Gastrocnemius medialis (tissue), 4 donors: ENCODE measurements at regions not wholly inside any gene's neighbourhood (a gene's known extent, or its start where the extent isn't known, plus 50 kb on each side); places are given as distances from the start of the nearest gene placed in this dataset.
"Not testable (repeated sequence)": the region's sequence is repeated elsewhere in the genome, so short reads cannot be mapped to it uniquely, and the experiment has no call there.

Source experiments
- ATAC-seq, 2 donors: fragments of 150-250 bp; one replicate each; pipeline ENCODE4 v1.9.1; 2016
- DNase-seq, 2 donors: peaks; one replicate each; pipeline ENCODE4 v3.0.0-alpha.2; 2019
- H3K27ac ChIP-seq, 4 donors: fragments of 200-600 bp; sonication (generic); 1 replicate in 1 of 4; 2 replicates in 3 of 4; pipeline ENCODE4 v1.5.1; 2016 to 2018; ENCODE audit warnings: mild to moderate bottlenecking in 2 of 4, moderate library complexity in 1 of 4
- H3K27me3 ChIP-seq, 3 donors: fragments of 200-600 bp; sonication (generic) in 2 of 3; 1 replicate in 1 of 3; 2 replicates in 2 of 3; pipeline versions ENCODE4 v1.5.1 to v1.6.0; 2016 to 2019; ENCODE audit warnings: mild to moderate bottlenecking in 1 of 3, moderate library complexity in 1 of 3
- H3K36me3 ChIP-seq, 2 donors: fragments of 200-600 bp; sonication (generic) in 1 of 2; one replicate each; pipeline ENCODE4 v1.5.1; 2017 to 2018
- H3K4me1 ChIP-seq, 2 donors: fragments of 200-600 bp; sonication (generic) in 1 of 2; one replicate each; pipeline ENCODE4 v1.5.1; 2016 to 2017; ENCODE audit warnings: mild to moderate bottlenecking in 2 of 2
- H3K4me3 ChIP-seq, 4 donors: fragments of 200-600 bp; sonication (generic) in 3 of 4; 1 replicate in 1 of 4; 2 replicates in 3 of 4; pipeline ENCODE4 v1.5.1; 2016 to 2019; ENCODE audit warnings: mild to moderate bottlenecking in 2 of 4
- H3K9me3 ChIP-seq, 3 donors: fragments of 200-600 bp; sonication (generic) in 2 of 3; 1 replicate in 1 of 3; 2 replicates in 2 of 3; pipeline ENCODE4 v1.5.1; 2016 to 2019
- POLR2A ChIP-seq, 2 donors: fragments of 450-650 bp; IDR thresholded peaks; one replicate each; pipeline ENCODE4 v1.6.1; 2017; ENCODE audit warnings: antibody characterized with exemption in 2 of 2, mild to moderate bottlenecking in 2 of 2, moderate library complexity in 2 of 2
- in situ Hi-C, 4 donors: fragments of 200-750 bp; cut with MboI; loops; one replicate each; pipeline versions ENCODE4 v1.15.0 to v1.8.0; 2017; ENCODE audit warnings: low sequenced_read_pairs in 4 of 4
- intact Hi-C: fragments of 100-400 bp; cut with DNase I; formaldehyde crosslinking; loops from one replicate; pipeline ENCODE4 v1.15.1; 2023; ENCODE audit warnings: low total_unique reads
- TF ChIP-seq, protein P1 (sequence below), 5 experiments: fragments of 450-650 bp in 3 of 5; fragments of 200-600 bp in 2 of 5; sonication (generic) in 2 of 5; IDR thresholded peaks in 4 of 5; conservative IDR thresholded peaks in 1 of 5; 1 replicate in 4 of 5; 2 replicates in 1 of 5; pipeline ENCODE4 v1.5.1; 2016 to 2019; ENCODE audit warnings: antibody characterized with exemption in 5 of 5, mild to moderate bottlenecking in 3 of 5, moderate library complexity in 3 of 5

DNA sequence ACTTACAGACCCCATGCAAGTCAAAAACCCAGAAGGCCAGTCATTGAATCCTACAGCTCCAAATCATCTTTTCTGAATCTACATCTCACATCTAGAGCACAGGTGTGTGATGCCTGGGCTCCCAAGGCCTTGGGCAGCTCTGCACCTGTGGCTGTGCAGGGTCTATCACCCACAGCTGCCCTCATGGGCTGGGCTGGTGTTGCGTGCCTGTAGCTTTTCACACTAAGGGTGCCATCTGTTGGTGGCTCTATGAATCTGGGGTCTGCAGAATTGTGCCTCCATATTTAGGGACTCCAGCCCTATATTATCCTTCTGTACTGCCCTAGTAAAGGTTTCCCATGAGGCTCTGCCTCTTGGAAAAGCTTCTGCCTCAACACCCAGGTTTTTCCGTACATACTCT is 407.6 kb downstream of the TUBA3C start:
- H3K27me3 ChIP-seq, ATAC-seq, intact Hi-C loops, H3K4me1 ChIP-seq, in situ Hi-C loops, H3K9me3 ChIP-seq, DNase-seq, H3K27ac ChIP-seq, H3K36me3 ChIP-seq, H3K4me3 ChIP-seq: not testable (repeated sequence)

DNA sequence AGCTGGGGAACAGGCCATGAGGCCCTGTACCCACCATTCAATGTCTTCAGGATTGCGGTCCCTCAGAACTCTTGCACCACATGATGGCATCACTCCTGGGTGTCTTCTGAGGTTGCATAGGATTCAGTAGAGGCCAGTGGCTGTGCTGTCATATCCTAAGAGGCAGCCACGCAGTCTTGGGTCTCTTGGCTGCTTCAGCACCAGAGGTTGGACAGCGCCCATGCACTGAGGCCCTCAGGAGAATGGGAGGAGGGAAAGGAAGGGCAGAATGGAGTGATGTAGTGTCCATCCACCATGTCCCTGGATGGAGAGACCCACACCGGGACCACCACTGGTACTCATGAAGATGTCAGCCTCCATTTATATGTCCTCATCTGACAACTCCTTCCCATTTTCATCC is 439.9 kb downstream of the TUBA3C start:
- H3K9me3 ChIP-seq, intact Hi-C loops, DNase-seq, H3K27ac ChIP-seq, H3K36me3 ChIP-seq, H3K27me3 ChIP-seq, ATAC-seq, in situ Hi-C loops, H3K4me3 ChIP-seq, H3K4me1 ChIP-seq: not testable (repeated sequence)

DNA sequence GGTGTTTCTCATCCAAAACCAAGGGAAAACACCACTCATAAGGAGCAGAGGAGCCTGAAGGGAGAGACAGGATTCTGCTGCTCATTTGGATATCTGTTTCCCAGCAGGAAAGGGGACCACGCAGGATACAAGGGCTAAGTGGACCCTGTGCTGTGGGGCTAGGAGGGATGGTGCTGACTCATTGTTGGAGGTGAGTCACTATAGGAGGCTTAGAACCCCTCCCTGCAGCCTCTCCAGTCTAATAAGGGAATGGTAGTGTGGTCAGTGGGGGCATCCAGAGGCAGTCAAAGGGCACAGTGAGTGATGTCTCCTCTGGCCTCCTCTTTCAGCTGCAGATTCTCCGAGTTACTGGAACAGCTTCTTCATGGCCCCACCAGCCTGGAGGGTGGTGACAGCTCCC is 442.3 kb downstream of the TUBA3C start:
- in situ Hi-C loops (no loop called here), intact Hi-C loops (no loop called here)
- DNase-seq (no peak), ATAC-seq (no peak)
- H3K9me3 ChIP-seq: no peaks in the 10 kb centered on the region
- TF ChIP-seq, protein P1, sequence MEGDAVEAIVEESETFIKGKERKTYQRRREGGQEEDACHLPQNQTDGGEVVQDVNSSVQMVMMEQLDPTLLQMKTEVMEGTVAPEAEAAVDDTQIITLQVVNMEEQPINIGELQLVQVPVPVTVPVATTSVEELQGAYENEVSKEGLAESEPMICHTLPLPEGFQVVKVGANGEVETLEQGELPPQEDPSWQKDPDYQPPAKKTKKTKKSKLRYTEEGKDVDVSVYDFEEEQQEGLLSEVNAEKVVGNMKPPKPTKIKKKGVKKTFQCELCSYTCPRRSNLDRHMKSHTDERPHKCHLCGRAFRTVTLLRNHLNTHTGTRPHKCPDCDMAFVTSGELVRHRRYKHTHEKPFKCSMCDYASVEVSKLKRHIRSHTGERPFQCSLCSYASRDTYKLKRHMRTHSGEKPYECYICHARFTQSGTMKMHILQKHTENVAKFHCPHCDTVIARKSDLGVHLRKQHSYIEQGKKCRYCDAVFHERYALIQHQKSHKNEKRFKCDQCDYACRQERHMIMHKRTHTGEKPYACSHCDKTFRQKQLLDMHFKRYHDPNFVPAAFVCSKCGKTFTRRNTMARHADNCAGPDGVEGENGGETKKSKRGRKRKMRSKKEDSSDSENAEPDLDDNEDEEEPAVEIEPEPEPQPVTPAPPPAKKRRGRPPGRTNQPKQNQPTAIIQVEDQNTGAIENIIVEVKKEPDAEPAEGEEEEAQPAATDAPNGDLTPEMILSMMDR (IDR thresholded peaks at IDR 0.05 in 4 of 5, conservative IDR thresholded peaks at IDR 0.05 in 1 of 5): no peak
- TF ChIP-seq POLR2A (IDR thresholded peaks at IDR 0.05): no peak
- no peak overlapping the region for H3K27ac ChIP-seq
- H3K4me3 ChIP-seq: no peak overlapping the region
- no peaks in the 10 kb centered on the region for H3K4me1 ChIP-seq
- H3K27me3 ChIP-seq: no peaks in the 10 kb centered on the region
- no peaks in the 10 kb centered on the region for H3K36me3 ChIP-seq

DNA sequence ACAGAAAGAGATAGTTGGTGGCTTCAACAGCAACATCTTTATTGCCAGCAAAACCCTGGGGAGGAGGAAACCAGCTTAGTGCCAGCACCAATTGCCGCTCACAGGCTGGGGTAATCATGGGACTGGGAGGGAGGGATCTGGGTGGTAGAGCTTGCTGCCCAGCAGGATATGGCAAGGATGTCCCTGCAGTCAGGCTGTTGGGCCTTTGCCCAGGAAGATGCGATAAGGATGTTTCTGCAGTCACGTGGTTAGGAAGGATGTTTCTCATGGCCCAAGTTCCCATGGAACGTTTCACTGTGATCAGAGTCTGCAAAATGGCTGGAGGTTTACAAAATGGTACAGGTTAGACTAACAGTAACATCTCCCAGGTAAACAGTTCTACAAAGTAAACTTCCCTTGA is 443.5 kb downstream of the TUBA3C start:
- H3K27ac ChIP-seq, H3K4me1 ChIP-seq, H3K9me3 ChIP-seq, H3K4me3 ChIP-seq, H3K27me3 ChIP-seq, DNase-seq, H3K36me3 ChIP-seq, intact Hi-C loops, in situ Hi-C loops, ATAC-seq: not testable (repeated sequence)

DNA sequence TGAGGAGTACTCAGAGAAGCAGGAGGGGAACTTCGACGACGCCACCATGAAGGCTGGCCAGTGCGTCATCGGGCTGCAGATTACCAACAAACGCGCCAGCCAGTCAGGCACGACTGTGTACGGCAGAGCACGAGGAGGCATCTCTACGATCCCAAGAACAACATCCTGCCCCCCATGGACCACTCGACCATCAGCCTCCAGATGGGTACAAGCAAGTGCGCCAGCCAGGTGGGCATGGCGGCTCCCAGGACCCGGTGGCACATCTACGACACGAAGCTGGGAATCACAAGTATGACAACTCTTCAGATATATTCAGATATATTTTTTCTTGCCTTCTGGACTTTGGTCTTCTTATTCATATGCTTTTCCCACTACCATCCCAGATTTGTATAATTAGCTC is 454.5 kb downstream of the TUBA3C start:
- in situ Hi-C loops, H3K36me3 ChIP-seq, H3K9me3 ChIP-seq, H3K4me1 ChIP-seq, H3K27me3 ChIP-seq, ATAC-seq, H3K4me3 ChIP-seq, H3K27ac ChIP-seq, DNase-seq, intact Hi-C loops: not testable (repeated sequence)

DNA sequence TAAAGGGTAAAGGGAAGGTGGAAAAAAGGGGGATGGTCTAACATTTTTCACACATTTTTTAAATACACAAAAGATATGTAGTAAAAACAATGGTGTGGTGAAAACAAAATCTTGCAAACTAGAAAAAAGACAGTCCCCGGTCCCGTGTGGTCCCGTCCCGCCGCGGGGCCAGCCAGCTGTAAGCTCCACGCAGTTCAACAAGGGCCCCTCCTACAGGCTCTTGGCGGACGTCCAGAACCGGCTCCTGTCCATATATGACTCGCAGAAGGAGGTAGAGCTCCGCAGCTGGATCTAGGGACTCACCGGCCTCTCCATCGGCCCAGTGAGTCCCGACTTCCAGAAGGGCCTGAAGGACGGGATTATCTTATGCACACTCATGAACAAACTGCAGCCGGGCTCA is 455.1 kb downstream of the TUBA3C start:
- H3K4me1 ChIP-seq, in situ Hi-C loops: not testable (repeated sequence)

DNA sequence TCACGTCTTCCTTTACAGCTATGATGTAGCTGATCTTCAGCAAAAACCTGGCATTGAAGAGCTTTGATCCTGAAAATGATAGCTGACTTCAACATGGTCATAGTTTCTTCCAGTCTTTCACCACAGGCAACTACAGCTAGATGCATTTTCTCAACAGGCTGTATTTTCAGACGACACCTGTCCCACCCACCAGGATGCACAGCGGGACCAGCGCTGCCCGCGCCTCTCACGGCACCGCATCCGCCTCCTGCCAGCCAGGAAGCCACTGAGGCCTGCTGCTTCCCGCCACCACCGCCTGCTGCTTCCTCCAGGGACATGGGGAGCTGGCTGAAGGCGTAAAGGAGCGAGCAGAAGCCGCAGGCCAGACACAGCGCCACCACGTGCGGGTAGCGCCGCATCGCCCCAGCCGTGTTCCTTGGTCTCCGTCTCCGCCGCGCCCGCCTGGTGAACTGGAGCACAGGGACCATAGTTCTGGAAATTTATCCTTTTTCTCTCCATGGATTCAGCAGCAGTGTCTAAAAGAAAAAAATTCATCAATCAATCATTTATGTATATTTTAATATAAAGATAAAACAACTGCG is 456.3 kb downstream of the TUBA3C start:
- H3K27me3 ChIP-seq, H3K4me3 ChIP-seq, H3K36me3 ChIP-seq, H3K27ac ChIP-seq, H3K4me1 ChIP-seq, ATAC-seq, in situ Hi-C loops, H3K9me3 ChIP-seq, intact Hi-C loops, DNase-seq: not testable (repeated sequence)

More for the DNA sequence above, 455.1 kb downstream of the TUBA3C start:
- ATAC-seq, DNase-seq, intact Hi-C loops, H3K36me3 ChIP-seq, H3K27ac ChIP-seq, H3K27me3 ChIP-seq, H3K4me3 ChIP-seq, H3K9me3 ChIP-seq: not testable (repeated sequence)

DNA sequence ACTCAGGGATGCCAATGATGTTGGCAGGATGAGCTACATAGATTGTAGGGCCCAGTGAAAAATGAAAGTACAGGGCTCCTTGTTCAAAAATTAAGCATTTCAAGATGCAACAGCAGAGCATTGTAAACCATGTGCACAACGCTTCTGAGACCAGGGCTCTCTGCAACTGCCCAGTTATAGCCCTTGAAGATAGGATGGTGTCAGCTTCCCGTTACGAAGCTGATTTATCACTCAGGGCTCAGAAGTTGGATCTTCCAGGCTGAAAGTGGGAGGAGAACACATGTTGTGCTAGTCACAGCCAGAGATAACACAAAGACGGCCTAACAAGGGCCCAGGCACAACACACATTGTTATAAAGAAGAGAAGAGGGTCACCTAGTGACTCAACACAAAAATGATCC is 466.7 kb downstream of the TUBA3C start:
- no peaks in the 10 kb centered on the region for H3K36me3 ChIP-seq
- H3K4me3 ChIP-seq: no peak overlapping the region
- ATAC-seq (no peak), DNase-seq (no peak)
- H3K4me1 ChIP-seq: no peaks in the 10 kb centered on the region
- intact Hi-C loops: no loop called here
- no peak for TF ChIP-seq POLR2A (IDR thresholded peaks at IDR 0.05)
- TF ChIP-seq, protein P1 (IDR thresholded peaks at IDR 0.05 in 4 of 5, conservative IDR thresholded peaks at IDR 0.05 in 1 of 5): no peak
- H3K9me3 ChIP-seq: no peaks in the 10 kb centered on the region
- in situ Hi-C loops: no loop called here
- no peak overlapping the region for H3K27ac ChIP-seq
- H3K27me3 ChIP-seq: no peaks in the 10 kb centered on the region

DNA sequence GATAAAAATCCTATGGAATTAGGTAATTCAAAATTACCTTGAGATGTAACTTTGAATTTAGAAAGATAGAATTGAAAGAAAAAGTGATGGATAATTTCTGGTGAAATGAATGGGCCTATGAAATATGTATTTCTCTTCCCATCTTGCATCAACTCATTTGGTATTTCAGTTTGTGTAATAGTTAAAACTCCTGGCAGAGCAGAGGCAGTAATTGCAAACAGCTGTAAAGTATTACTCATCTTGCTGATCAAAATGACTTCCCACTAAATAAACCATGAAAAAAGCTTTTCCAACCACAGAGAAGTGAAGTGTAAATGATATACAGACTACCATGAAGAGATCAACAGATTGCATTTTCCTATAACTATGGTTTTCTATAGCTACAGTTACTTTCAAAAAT is 471.0 kb downstream of the TUBA3C start:
- H3K36me3 ChIP-seq, H3K27ac ChIP-seq, ATAC-seq, H3K9me3 ChIP-seq, in situ Hi-C loops, DNase-seq, intact Hi-C loops, H3K27me3 ChIP-seq, H3K4me1 ChIP-seq, H3K4me3 ChIP-seq: not testable (repeated sequence)

DNA sequence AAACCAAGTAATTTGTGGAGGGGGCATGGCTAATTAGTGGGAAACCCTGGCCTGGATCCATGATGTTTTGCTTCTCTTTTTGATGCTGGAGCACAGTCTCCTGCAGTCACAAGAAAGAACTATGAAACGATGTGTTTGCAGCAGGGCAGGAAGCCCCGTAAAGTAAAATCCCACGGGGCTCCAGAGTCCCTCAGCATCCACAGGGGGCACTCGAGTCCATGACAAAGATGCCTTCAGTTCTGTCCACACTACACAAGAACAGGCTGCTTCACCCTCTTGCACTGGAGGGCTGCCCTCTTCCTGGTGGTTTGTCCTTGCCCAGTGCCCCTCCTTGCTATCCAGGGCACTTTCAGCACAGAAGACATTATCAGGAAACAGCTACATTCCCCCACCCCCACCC is 475.1 kb downstream of the TUBA3C start:
- H3K27me3 ChIP-seq, H3K27ac ChIP-seq, in situ Hi-C loops, intact Hi-C loops, H3K4me3 ChIP-seq, ATAC-seq, H3K9me3 ChIP-seq, H3K4me1 ChIP-seq, DNase-seq, H3K36me3 ChIP-seq: not testable (repeated sequence)
